ENCODE measurements at regions not wholly inside any gene's neighbourhood (a gene's known extent, or its start where the extent isn't known, plus 50 kb on each side); places are given as distances from the start of the nearest gene placed in this dataset.

DNA sequence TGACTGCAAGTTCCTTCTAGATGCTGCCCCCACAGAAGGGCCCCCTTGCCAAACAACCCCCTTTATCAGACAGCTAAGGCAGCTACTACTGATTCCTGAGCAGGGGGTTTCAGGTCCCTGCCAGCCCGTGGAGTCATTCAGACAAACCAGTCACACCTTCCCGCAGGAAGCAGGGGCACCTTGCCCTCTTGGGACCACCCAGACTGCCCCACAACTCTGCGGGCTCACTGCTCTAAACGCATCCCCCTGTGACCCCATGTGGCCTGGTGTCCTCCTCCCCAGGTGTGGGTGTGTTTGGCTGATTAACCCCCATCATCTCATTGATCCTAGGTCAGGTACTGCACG, 298.9 kb downstream of the TCERG1L start:
- no peaks in the 10 kb centered on the region for H3K27me3 ChIP-seq
- ATAC-seq = no peak
- H3K36me3 ChIP-seq = no peaks in the 10 kb centered on the region
- intact Hi-C loops (cut with DNase I) = no loop called here
- no peaks in the 10 kb centered on the region for H3K9me3 ChIP-seq
- DNase-seq = peak in 2 of 3 donors; percentile 19 to 20
- no peaks in the 10 kb centered on the region for H3K4me1 ChIP-seq
- H3K4me3 ChIP-seq = no peak overlapping the region
- no peak overlapping the region for H3K27ac ChIP-seq
- no peak for TF ChIP-seq POLR2A (IDR thresholded peaks at IDR 0.05)
- TF ChIP-seq, protein P1, sequence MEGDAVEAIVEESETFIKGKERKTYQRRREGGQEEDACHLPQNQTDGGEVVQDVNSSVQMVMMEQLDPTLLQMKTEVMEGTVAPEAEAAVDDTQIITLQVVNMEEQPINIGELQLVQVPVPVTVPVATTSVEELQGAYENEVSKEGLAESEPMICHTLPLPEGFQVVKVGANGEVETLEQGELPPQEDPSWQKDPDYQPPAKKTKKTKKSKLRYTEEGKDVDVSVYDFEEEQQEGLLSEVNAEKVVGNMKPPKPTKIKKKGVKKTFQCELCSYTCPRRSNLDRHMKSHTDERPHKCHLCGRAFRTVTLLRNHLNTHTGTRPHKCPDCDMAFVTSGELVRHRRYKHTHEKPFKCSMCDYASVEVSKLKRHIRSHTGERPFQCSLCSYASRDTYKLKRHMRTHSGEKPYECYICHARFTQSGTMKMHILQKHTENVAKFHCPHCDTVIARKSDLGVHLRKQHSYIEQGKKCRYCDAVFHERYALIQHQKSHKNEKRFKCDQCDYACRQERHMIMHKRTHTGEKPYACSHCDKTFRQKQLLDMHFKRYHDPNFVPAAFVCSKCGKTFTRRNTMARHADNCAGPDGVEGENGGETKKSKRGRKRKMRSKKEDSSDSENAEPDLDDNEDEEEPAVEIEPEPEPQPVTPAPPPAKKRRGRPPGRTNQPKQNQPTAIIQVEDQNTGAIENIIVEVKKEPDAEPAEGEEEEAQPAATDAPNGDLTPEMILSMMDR (IDR thresholded peaks at IDR 0.05) = no peak
- WGBS (ENCODE audit: insufficient coverage, low coverage, low lambda C conversion rate, missing lambda C conversion rate) = 31% methylated on average over 2 of the region's 5 CpGs

DNA sequence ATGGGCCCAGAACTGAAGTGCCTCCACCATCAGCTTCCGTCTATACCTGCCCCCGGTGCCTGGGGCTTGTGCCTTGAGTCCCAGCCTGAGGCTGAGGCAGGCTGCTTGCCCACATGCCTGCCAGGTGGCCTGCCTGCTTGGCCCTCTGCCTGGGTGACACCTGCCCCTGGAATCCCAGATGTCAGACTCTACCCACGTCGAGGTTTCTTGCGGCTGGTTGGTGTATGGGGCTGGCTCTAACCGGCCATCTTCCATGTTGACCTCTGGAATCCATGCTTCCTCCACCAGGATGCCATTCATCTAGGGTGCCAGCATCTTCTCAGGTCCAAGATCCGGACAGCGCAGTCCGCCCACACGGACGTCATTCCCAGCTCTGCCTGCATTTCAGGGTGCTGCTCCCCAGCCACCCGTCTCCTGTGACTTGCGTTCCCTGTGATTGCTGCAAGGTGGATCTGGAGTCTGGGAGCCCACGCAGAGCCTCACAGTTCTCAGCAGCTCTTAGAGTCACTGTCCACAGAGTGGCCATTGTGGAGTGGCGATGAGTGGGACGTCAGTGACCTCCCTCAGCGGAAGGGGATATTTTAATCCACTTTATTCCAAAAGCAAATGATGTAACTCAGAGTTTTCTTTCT, 298.1 kb downstream of the TCERG1L start:
- H3K27ac ChIP-seq = no peak overlapping the region
- ATAC-seq (no peak), DNase-seq (peak in 2 of 3 donors; percentile 26 to 28)
- H3K4me3 ChIP-seq = no peak overlapping the region
- no peaks in the 10 kb centered on the region for H3K27me3 ChIP-seq
- TF ChIP-seq POLR2A (IDR thresholded peaks at IDR 0.05) = no peak
- TF ChIP-seq, protein P1 (IDR thresholded peaks at IDR 0.05) = no peak
- H3K36me3 ChIP-seq = no peaks in the 10 kb centered on the region
- 85% methylated on average over 5 of the region's 17 CpGs for WGBS (ENCODE audit: insufficient coverage, low coverage, low lambda C conversion rate, missing lambda C conversion rate)
- H3K9me3 ChIP-seq = no peaks in the 10 kb centered on the region
- intact Hi-C loops (cut with DNase I) = no loop called here
- no peaks in the 10 kb centered on the region for H3K4me1 ChIP-seq

DNA sequence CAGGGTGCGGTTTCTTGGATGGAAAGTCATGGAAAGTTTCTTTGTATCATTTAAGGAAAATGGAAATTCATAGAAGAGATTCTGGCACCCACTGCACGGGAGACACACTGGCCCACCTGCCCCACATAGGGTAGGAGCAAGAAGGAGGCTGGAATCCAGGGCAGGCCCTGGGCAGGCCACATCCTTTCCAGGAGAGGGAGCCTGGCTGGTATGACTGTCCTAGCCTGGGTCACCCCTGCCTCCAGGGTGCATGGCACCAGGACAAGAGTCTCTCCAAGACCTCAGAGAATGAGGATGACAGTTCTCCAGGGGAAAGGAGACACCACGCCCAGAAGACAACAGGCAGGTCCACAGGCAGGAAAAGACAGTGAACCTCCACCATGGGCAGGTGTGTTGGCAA, 297.2 kb downstream of the TCERG1L start:
- TF ChIP-seq, protein P1 (IDR thresholded peaks at IDR 0.05) = no peak
- TF ChIP-seq POLR2A (IDR thresholded peaks at IDR 0.05) = no peak
- no peaks in the 10 kb centered on the region for H3K36me3 ChIP-seq
- DNase-seq (peak in 2 of 3 donors; percentile 15 to 20), ATAC-seq (no peak)
- no peak overlapping the region for H3K27ac ChIP-seq
- WGBS (ENCODE audit: insufficient coverage, low coverage, low lambda C conversion rate, missing lambda C conversion rate) = 64% methylated on average over 2 of the region's 3 CpGs
- no peaks in the 10 kb centered on the region for H3K27me3 ChIP-seq
- no peaks in the 10 kb centered on the region for H3K4me1 ChIP-seq
- H3K9me3 ChIP-seq = no peaks in the 10 kb centered on the region
- no peak overlapping the region for H3K4me3 ChIP-seq
- intact Hi-C loops (cut with DNase I) = no loop called here

DNA sequence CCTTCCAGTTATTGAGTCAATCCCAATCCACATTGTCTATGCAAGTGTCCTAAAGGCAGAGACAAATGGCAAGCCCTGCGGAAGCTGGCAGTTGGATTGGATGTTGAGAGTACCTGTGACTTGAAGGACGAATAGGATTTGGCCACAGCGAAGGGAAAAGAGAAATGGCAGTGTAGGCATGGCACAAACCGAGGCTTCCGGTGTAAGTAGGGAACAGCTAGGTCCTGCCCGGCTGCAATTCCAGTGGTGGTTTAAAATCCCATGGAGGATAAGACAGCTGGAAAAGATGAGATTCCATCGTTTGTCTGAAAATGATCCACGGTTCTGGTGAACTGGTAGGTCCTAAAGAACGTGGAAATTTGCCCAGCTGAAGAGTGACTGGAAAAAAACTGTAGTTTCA, 296.2 kb downstream of the TCERG1L start:
- Histone ChIP-seq H3K27me3 (no peaks in the 10 kb centered on the region), H3K36me3 (no peaks in the 10 kb centered on the region), H3K4me3 (no peak overlapping the region), H3K4me1 (no peaks in the 10 kb centered on the region), H3K27ac (no peak overlapping the region), H3K9me3 (no peaks in the 10 kb centered on the region)
- TF ChIP-seq POLR2A (IDR thresholded peaks at IDR 0.05) = no peak
- TF ChIP-seq, protein P1 (IDR thresholded peaks at IDR 0.05) = no peak
- intact Hi-C loops (cut with DNase I) = no loop called here
- peak in 1 of 3 donors; percentile 13 for DNase-seq
- ATAC-seq = no peak
- 52% methylated on average over 9 of the region's 9 CpGs for WGBS (ENCODE audit: insufficient coverage, low coverage, low lambda C conversion rate, missing lambda C conversion rate)

DNA sequence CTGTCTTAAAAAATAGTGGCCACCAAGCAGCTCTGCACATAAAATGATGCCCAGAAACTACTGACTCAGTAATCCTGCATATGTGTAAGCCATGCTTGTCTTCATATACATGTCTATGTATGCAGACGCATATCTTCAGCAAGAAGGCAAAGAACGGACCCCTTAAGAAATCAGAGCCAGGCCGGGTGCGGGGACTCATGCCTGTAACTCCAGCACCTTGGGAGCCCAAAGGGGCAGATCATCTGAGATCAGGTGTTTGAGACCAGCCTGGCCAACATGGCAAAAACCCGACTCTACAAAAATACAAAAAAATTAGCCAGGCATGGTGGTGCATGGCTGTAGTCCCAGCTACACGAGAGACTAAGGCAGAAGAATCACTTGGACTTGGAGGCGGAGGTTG, 295.0 kb downstream of the TCERG1L start:
- no peaks in the 10 kb centered on the region for H3K4me1 ChIP-seq
- ATAC-seq (no peak), DNase-seq (peak in 2 of 3 donors; percentile 15 to 26)
- no peaks in the 10 kb centered on the region for H3K27me3 ChIP-seq
- H3K36me3 ChIP-seq = no peaks in the 10 kb centered on the region
- no peak overlapping the region for H3K4me3 ChIP-seq
- H3K9me3 ChIP-seq = no peaks in the 10 kb centered on the region
- intact Hi-C loops (cut with DNase I) = no loop called here
- 73% methylated on average over 7 of the region's 7 CpGs for WGBS (ENCODE audit: insufficient coverage, low coverage, low lambda C conversion rate, missing lambda C conversion rate)
- no peak overlapping the region for H3K27ac ChIP-seq
- TF ChIP-seq, protein P1 (IDR thresholded peaks at IDR 0.05) = no peak
- TF ChIP-seq POLR2A (IDR thresholded peaks at IDR 0.05) = no peak

All from right lobe of liver (tissue), 6 donors.